ENCODE measurements at regions not wholly inside any gene's neighbourhood (a gene's known extent, or its start where the extent isn't known, plus 50 kb on each side); places are given as distances from the start of the nearest gene placed in this dataset.
"Not testable (repeated sequence)": the region's sequence is repeated elsewhere in the genome, so short reads cannot be mapped to it uniquely, and the experiment has no call there.

GRCh38 chr16:33583702-33584101 lies 124.3 kb downstream of the TP53TG3F start:
- not testable (repeated sequence) for DNase-seq (ENCODE audit: low read depth in 4 of 4, low spot score in 1 of 4)

GRCh38 chr16:33588589-33588988 lies 129.2 kb downstream of the TP53TG3F start:
- DNase-seq (ENCODE audit: low read depth in 4 of 4, low spot score in 1 of 4), result not testable (repeated sequence)

GRCh38 chr16:33593344-33593743 lies 133.9 kb downstream of the TP53TG3F start:
- not testable (repeated sequence) for DNase-seq (ENCODE audit: low read depth in 4 of 4, low spot score in 1 of 4)

DNA sequence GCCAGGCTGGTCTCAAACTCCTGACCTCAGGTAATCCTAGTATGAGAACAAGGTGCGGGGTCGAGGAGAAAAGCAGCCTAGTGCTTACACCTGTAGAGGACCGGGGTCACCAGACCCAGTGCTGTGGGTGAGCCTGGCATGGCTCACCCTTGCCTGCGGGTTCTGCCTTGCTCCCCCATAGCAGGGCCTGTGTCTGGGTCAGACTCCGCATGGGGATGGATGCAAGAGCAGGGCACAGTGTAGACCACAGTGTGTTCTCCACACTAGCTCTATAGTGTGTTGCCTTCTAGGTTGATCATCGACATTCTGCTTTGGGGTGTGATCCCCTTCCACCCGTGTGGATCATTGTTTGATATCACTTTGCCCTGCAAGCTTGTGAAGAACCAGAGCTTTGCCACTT lies 135.7 kb downstream of the TP53TG3F start:
- DNase-seq (ENCODE audit: low read depth in 4 of 4, low spot score in 1 of 4), result not testable (repeated sequence)

DNA sequence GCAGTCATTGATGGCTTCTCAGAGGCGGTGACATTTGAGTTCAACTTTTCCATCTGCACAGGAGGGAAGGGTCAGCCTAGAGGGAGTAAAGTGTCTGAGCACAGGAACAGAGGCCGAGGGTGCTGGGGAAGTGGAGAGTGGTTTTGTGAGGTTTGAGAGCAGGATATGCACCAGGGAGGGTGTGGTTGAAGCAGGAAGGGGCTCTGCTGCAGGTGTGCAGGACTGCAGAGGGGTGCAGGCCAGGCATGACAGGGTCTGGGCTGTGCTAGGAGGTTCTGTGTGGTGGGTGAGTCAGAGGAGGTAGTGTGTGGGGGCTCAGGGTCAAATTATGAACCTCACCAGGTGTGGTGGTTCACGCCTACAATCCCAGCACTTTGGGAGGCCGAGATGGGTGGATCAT lies 141.6 kb downstream of the TP53TG3F start:
- not testable (repeated sequence) for DNase-seq (ENCODE audit: low read depth in 4 of 4, low spot score in 1 of 4)

GRCh38 chr16:33623535-33624077 lies 164.2 kb downstream of the TP53TG3F start:
- DNase-seq (ENCODE audit: low read depth in 4 of 4, low spot score in 1 of 4), result not testable (repeated sequence)

- DNase-seq (ENCODE audit: low read depth in 4 of 4, low spot score in 1 of 4), result not testable (repeated sequence)
Measured at GRCh38 chr16:33628895-33629294, 169.5 kb downstream of the TP53TG3F start.

- not testable (repeated sequence) for DNase-seq (ENCODE audit: low read depth in 4 of 4, low spot score in 1 of 4)
Measured at GRCh38 chr16:33631713-33632112, 172.3 kb downstream of the TP53TG3F start.

DNA sequence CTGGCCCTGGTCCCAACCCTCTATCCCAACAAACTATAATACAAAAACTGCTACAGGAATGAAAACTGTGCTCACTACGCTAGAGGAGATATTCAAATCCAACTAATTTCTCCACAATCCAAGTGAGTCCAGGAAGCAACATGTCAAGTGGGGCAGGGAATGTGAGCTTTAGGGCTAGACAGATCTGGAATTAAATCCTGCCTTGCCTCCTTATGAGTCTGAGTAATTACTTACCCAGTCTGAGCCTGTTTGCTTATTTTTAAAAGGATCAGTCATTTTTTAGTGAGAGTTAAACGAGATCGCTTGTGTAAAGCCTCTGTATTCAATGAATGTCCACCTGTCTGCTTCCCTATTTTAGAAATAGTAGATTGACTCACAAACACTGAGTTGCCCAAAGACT lies 174.6 kb downstream of the TP53TG3F start:
- not testable (repeated sequence) for DNase-seq (ENCODE audit: low read depth in 4 of 4, low spot score in 1 of 4)

DNA sequence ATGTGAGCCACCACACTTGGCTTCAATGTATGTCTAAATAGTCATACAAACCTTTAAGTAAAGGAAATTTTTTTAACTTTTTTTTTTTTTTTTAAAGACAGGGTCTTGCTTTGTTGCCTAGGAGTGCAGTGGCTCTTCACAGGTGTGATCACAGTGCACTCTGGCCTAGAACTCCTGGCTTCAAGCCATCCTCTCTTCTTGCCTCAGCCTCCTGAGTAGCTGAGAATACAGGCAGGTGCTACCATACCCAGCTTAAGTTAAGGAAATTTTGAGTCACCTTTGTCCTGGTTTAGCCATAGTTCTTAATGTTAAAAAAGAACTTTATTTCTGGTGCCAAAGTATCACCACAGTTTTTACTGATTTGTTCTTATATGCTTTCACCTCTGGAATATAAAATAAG lies 177.3 kb downstream of the TP53TG3F start:
- DNase-seq (ENCODE audit: low read depth in 4 of 4, low spot score in 1 of 4), result not testable (repeated sequence)

GRCh38 chr16:33643270-33643669 lies 183.9 kb downstream of the TP53TG3F start:
- not testable (repeated sequence) for DNase-seq (ENCODE audit: low read depth in 4 of 4, low spot score in 1 of 4)

DNA sequence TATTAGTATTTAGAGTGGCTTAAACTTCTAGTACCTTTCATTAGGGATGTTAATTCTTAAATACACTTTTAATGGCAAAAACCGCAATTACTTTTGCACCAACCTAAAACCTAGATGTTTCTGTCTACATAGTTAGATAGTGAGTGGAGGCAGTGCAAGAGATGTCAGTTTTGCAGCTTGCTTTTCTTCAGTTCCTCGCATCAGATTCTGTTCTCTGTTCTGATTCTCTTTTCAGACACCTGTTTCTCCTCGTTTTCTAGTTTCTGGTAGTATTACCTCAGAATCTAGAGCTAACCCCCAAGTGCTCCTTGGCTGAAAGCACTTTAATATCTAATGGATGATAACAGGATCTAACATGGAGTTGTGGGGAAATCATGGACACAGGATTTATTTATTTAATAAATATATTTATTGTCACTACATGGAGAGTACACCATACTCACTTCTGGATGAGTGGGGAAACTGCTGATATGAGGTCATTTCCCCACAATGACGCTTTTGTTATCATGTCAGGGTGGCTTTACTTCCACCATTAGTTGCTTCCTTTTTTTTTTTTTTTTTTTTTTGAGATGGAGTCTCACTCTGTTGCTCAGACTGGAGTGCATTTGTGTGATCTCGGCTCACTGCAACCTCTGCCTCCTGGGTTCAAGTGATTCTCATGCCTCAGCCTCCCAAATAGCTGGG lies 184.4 kb downstream of the TP53TG3F start:
- not testable (repeated sequence) for DNase-seq (ENCODE audit: low read depth in 4 of 4, low spot score in 1 of 4)

DNA sequence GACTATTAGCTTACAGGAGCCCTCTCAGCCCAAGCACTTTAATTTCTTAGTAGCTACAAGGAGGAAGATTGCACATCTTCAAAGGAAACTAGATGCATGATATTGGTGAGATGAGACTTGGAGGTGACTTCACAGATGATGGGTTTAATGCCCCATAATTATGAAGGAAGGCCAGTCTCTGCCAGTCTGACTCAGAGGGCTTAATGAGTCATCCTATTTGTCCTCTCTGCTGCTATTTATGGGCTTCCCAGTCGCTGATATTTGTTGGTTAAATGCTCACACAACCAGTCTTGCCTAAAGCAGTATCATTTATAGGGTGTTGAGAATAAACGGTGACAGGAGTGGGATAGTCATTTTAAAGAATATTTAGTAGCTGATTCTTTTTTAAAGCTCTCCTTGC lies 187.0 kb downstream of the TP53TG3F start:
- DNase-seq (ENCODE audit: low read depth in 4 of 4, low spot score in 1 of 4), result not testable (repeated sequence)

DNA sequence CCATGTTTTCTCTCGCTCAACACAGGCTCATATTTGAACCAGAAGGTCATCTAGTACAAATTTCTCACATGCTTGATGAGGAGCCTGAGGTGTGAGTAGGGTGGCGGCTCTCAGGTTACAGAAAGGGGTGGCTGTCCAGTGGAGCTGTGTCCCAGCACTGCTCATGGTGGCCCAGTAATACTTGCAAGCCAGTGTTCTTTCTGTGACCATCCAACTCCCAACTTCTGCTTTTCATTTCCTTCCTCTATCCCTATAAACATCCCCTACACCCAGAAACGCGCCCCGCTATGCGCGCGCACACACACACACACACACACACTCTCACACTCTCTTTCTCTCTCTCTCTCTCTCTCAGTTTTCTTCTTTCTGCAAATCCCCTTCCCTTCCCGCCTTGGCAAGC lies 196.3 kb downstream of the TP53TG3F start:
- not testable (repeated sequence) for DNase-seq (ENCODE audit: low read depth in 4 of 4, low spot score in 1 of 4)

GRCh38 chr16:33656394-33656793 lies 197.0 kb downstream of the TP53TG3F start:
- DNase-seq (ENCODE audit: low read depth in 4 of 4, low spot score in 1 of 4), result not testable (repeated sequence)

DNA sequence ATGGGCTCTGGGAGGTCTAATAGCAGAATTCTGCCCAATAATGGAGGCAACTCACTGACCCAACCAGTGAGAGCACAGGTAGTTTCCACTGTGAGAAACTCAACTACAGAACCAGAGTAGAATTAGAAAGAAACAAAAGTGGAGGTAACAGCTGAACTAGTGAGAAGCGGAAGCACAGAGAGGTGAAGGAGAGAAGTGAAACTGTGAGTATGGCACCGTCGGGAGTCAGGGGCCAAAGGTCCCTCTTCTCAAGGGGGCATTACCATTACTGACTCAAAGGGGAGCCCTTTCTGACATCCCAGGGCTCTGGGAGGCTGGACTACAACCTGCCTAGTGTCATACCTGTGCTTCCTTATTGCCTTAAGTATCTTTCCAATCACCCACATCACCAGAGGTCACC lies 198.3 kb downstream of the TP53TG3F start:
- DNase-seq (ENCODE audit: low read depth in 4 of 4, low spot score in 1 of 4), result not testable (repeated sequence)

GRCh38 chr16:33680791-33681190 lies 221.4 kb downstream of the TP53TG3F start:
- not testable (repeated sequence) for DNase-seq (ENCODE audit: low read depth in 4 of 4, low spot score in 1 of 4)

GRCh38 chr16:33700320-33700719 lies 240.9 kb downstream of the TP53TG3F start:
- DNase-seq (ENCODE audit: low read depth in 4 of 4, low spot score in 1 of 4), result not testable (repeated sequence)

DNA sequence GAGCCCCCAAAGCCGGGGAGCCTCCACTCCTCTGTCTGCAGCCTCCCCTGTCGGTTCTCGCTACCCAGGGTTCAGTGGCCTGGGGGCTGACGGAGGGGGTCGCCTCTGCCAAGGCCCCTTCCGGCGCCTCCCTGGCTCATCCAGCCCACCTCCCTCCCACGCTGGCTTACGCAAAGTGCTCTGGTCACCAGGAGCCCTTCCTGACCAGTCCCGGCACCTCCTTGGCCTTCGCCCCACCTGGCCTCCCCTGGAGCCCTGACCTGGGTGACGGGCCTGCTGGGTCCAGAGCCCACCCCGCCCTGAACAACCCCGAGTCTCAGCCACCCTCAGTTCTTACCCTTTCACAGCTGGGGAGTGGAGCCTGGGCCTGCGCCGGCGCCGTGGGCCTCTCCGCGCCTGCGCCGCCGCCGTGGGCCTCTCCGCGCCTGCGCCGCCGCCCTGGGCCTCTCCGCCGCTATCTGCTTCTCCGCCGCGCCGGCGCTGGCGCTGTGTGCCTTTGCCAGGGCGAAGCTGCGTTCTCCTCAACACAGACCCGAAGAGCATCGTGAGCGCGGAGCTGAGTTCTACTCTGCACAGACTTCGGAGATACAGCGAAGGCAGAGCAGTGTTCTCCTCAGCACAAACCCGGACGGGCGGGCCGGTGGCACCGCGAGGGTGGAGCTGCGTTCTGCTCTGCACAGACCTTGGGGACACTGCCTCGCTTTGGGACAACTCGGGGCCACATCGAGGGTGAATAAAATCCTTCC lies 247.6 kb downstream of the TP53TG3F start:
- not testable (repeated sequence) for DNase-seq (ENCODE audit: low read depth in 4 of 4, low spot score in 1 of 4)

DNA sequence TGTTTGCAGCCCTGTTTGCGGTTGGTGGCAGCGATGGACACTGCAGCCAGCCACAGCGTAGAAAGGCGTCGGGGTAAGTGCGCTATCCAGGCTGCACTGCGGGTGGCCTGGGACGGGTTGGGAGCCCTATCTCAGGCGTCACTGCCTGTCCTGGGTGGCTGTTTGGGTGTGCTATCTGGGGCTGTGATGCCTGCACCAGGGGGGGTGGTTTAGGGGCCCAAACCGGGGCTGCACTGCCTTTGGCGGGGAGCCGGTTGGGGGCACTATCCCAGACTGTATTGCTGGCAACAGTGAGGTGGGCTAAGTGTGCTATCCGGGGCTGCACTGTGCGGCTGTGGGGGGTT lies 248.2 kb downstream of the TP53TG3F start:
- DNase-seq (ENCODE audit: low read depth in 4 of 4, low spot score in 1 of 4), result not testable (repeated sequence)

DNA sequence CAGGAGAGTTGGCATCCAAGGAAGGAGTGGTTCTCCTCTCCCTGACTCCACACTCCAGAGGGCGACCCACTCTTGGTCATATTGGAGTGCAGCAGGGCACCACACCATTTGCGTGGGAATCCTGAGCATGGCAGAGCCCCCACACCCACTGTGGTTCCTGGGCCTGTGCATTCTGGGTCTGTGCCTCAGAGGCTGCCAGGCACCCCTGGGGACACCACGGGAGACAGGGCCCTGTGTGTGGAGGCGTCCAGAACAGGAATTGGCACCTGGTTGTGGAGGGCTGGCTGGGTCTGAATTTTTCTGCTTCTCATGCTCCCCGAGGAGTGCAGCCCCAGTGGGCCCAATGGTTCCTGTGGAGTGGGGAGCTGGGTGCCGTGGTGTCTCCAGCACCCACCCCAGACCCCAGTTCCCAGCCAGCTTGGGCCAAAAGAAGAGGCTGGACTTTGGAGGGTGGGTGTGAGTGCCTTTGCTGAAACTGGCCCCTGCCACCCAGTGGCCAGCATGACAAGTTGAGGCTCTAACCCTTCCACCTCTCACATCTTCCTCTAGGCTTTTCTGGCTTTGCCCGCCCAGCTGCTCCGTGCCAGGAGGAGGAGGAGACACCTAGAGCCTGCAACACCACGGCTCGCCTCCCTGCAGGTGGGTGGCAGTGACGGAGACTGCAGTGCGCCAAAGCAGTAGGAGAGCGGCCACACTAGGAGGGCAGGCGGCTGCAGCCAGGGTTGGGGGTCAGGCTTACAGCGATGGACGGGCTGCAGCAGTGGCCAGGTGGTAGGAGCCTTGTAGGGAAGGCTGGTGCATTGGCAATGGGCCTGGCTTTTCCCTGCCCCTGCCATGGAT lies 250.7 kb downstream of the TP53TG3F start:
- DNase-seq (ENCODE audit: low read depth in 4 of 4, low spot score in 1 of 4), result not testable (repeated sequence)
